Suprapubic skin (tissue), 3 donors: ENCODE measurements at regions not wholly inside any gene's neighbourhood (a gene's known extent, or its start where the extent isn't known, plus 50 kb on each side); places are given as distances from the start of the nearest gene placed in this dataset.

Source experiments
- POLR2A ChIP-seq, 2 donors: fragments of 450-650 bp; IDR thresholded peaks; one replicate each; pipeline ENCODE4 v1.6.1; 2017; ENCODE audit warnings: antibody characterized with exemption in 2 of 2, mild to moderate bottlenecking in 2 of 2, moderate library complexity in 2 of 2
- TF ChIP-seq, protein P1 (sequence below), 2 donors: fragments of 200-600 bp in 1 of 2; fragments of 450-650 bp in 1 of 2; sonication (generic) in 1 of 2; IDR thresholded peaks; one replicate each; pipeline ENCODE4 v1.5.1; 2016 to 2019; ENCODE audit warnings: antibody characterized with exemption in 2 of 2, mild to moderate bottlenecking in 1 of 2, moderate library complexity in 1 of 2

DNA sequence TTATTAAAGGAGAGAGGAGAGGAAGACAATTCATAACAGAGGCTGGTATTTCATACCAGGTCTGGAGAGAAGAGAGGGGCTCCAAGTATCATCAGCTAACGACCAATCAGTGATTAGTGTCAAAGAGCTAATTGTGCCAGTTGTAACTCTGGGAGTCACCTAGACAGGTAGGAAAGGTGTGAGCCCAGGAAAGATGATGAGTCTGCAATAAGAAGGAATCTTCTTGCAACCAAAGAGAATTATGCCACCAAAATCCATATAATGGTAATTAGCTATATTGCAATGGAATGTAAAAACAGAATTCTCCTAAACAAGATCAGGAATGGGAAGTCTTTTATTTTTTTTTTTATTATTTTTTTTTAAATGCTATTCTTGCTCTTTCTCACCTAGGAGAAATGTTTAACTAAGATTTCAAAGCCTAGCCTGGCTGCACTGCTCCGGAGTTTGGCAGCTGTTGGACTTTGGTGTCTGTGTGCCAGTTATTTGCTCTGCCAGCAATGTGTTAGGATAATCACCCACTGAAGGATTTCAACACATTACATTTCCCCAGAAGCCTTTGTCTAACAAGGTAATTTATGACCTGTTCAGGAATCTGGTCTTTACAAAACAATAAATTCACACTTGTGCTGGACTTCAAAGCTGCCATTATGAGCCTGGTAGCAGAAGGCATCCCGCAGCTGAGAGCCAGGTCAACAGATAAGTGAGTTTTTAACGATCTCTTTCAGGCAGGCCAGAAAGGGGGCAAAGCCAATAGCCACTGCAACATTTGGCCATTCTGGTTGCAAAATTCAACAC, 89.4 kb downstream of the FOXB1 start:
- TF ChIP-seq, protein P1, sequence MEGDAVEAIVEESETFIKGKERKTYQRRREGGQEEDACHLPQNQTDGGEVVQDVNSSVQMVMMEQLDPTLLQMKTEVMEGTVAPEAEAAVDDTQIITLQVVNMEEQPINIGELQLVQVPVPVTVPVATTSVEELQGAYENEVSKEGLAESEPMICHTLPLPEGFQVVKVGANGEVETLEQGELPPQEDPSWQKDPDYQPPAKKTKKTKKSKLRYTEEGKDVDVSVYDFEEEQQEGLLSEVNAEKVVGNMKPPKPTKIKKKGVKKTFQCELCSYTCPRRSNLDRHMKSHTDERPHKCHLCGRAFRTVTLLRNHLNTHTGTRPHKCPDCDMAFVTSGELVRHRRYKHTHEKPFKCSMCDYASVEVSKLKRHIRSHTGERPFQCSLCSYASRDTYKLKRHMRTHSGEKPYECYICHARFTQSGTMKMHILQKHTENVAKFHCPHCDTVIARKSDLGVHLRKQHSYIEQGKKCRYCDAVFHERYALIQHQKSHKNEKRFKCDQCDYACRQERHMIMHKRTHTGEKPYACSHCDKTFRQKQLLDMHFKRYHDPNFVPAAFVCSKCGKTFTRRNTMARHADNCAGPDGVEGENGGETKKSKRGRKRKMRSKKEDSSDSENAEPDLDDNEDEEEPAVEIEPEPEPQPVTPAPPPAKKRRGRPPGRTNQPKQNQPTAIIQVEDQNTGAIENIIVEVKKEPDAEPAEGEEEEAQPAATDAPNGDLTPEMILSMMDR (IDR thresholded peaks at IDR 0.05): no peak
- no peak for TF ChIP-seq POLR2A (IDR thresholded peaks at IDR 0.05)
